H9 (cell line): ENCODE measurements at regions not wholly inside any gene's neighbourhood (a gene's known extent, or its start where the extent isn't known, plus 50 kb on each side); places are given as distances from the start of the nearest gene placed in this dataset.

Experiments used
- DNase-seq: peaks from one replicate; pipeline ENCODE4 v3.0.0-alpha.2; 2017
- H2AFZ ChIP-seq: one replicate; pipeline ENCODE4 v1.6.1; 2013; ENCODE audit warnings: mild to moderate bottlenecking, low read length, control low read depth, moderate library complexity
- H2AK5ac ChIP-seq: 2 replicates; pipeline ENCODE4 v1.6.1; 2013; ENCODE audit warnings: low read length, control low read depth, mixed read lengths; ENCODE audit not compliant: insufficient read length
- H2BK120ac ChIP-seq: one replicate; pipeline ENCODE4 v1.6.1; 2013; ENCODE audit warnings: low read depth, mild to moderate bottlenecking, low read length, control low read depth, inconsistent platforms; ENCODE audit not compliant: poor library complexity, severe bottlenecking
- H2BK12ac ChIP-seq: 2 replicates; pipeline ENCODE4 v1.6.1; 2013; ENCODE audit warnings: low read length, control low read depth, mixed read lengths, low read depth; ENCODE audit not compliant: insufficient read length
- H2BK15ac ChIP-seq: 2 replicates; pipeline ENCODE4 v1.6.1; 2013; ENCODE audit warnings: low read depth, low read length, control low read depth
- H2BK20ac ChIP-seq: one replicate; pipeline ENCODE4 v1.6.1; 2013; ENCODE audit warnings: low read depth, mild to moderate bottlenecking, low read length, control low read depth, inconsistent platforms; ENCODE audit not compliant: poor library complexity, severe bottlenecking
- H2BK5ac ChIP-seq: 2 replicates; pipeline ENCODE4 v1.6.1; 2013; ENCODE audit warnings: low read length, control low read depth, mixed read lengths; ENCODE audit not compliant: insufficient read length
- H3K14ac ChIP-seq: 2 replicates; pipeline ENCODE4 v1.6.1; 2013; ENCODE audit warnings: low read length, control low read depth; ENCODE audit not compliant: insufficient read depth
- H3K18ac ChIP-seq: 2 replicates; pipeline ENCODE4 v1.6.1; 2013; ENCODE audit warnings: low read depth, mild to moderate bottlenecking, mixed read lengths, low read length, control low read depth; ENCODE audit not compliant: insufficient read length
- H3K23ac ChIP-seq: 2 replicates; pipeline ENCODE4 v1.6.1; 2013; ENCODE audit warnings: low read length, control low read depth, mixed read lengths, low read depth; ENCODE audit not compliant: insufficient read length
- H3K23me2 ChIP-seq: 2 replicates; pipeline ENCODE4 v1.6.1; 2013; ENCODE audit warnings: low read depth, mild to moderate bottlenecking, mixed read lengths, low read length, control low read depth; ENCODE audit not compliant: insufficient read length, poor library complexity, severe bottlenecking
- H3K27ac ChIP-seq: 2 replicates; pipeline ENCODE4 v1.5.1; 2013; ENCODE audit warnings: low read length, control low read depth, mixed read lengths, low read depth; ENCODE audit not compliant: insufficient read length
- H3K27me3 ChIP-seq: 2 replicates; pipeline ENCODE4 v1.6.1; 2013; ENCODE audit warnings: low read length, control low read depth, inconsistent platforms; ENCODE audit not compliant: insufficient read depth
- H3K4ac ChIP-seq: 2 replicates; pipeline ENCODE4 v1.6.1; 2013; ENCODE audit warnings: low read depth, mild to moderate bottlenecking, control low read depth, inconsistent platforms, low read length, moderate library complexity
- H3K4me1 ChIP-seq: 2 replicates; pipeline ENCODE4 v1.6.1; 2013; ENCODE audit warnings: low read length, control low read depth, inconsistent platforms; ENCODE audit not compliant: insufficient read depth
- H3K4me2 ChIP-seq: 2 replicates; pipeline ENCODE4 v1.6.1; 2013; ENCODE audit warnings: low read length, control low read depth, mixed read lengths; ENCODE audit not compliant: insufficient read length, insufficient read depth
- H3K56ac ChIP-seq: 2 replicates; pipeline ENCODE4 v1.6.1; 2013; ENCODE audit warnings: low read depth, mild to moderate bottlenecking, mixed read lengths, low read length, control low read depth; ENCODE audit not compliant: insufficient read length
- H3K79me1 ChIP-seq: 2 replicates; pipeline ENCODE4 v1.6.1; 2013; ENCODE audit warnings: low read depth, mild to moderate bottlenecking, moderate library complexity, low read length, control low read depth, inconsistent platforms; ENCODE audit not compliant: insufficient read depth, poor library complexity, severe bottlenecking
- H3K79me2 ChIP-seq: 2 replicates; pipeline ENCODE4 v1.6.1; 2013; ENCODE audit warnings: low read length, control low read depth, inconsistent platforms; ENCODE audit not compliant: insufficient read depth
- H3K9ac ChIP-seq: 2 replicates; pipeline ENCODE4 v1.6.1; 2013; ENCODE audit warnings: low read length, control low read depth, mixed read lengths; ENCODE audit not compliant: insufficient read length; ENCODE audit errors: extremely low read depth
- H3K9me3 ChIP-seq: one replicate; pipeline ENCODE4 v1.6.1; 2013; ENCODE audit warnings: low read depth, low read length, inconsistent platforms; ENCODE audit not compliant: control insufficient read depth
- H3T11ph ChIP-seq: one replicate; pipeline ENCODE4 v1.6.1; 2013; ENCODE audit warnings: mild to moderate bottlenecking, low read length, control low read depth, inconsistent platforms
- H4K20me1 ChIP-seq: one replicate; pipeline ENCODE4 v1.6.1; 2013; ENCODE audit not compliant: control insufficient read depth, insufficient read length, insufficient read depth
- H4K5ac ChIP-seq: 2 replicates; pipeline ENCODE4 v1.6.1; 2013; ENCODE audit warnings: low read depth, mild to moderate bottlenecking, mixed read lengths, low read length, control low read depth; ENCODE audit not compliant: insufficient read length
- H4K8ac ChIP-seq: replicated peaks from 2 replicates; pipeline ENCODE4 v1.6.1; 2013; ENCODE audit warnings: low read length, control low read depth, mixed read lengths, low read depth; ENCODE audit not compliant: insufficient read length
- H4K91ac ChIP-seq: 2 replicates; pipeline ENCODE4 v1.6.1; 2013; ENCODE audit warnings: low read depth, mild to moderate bottlenecking, moderate library complexity, mixed read lengths, low read length, control low read depth; ENCODE audit not compliant: insufficient read length
- H3K27ac Mint-ChIP-seq, 3 experiments: 2 replicates in 2 of 3; 3 replicates in 1 of 3; pipeline ENCODE4 v1.8.0; 2020 to 2021; ENCODE audit warnings: mixed read lengths in 3 of 3, mild to moderate bottlenecking in 1 of 3, moderate library complexity in 1 of 3
- H3K27me3 Mint-ChIP-seq: 2 replicates; pipeline ENCODE4 v1.8.0; 2021; ENCODE audit warnings: low read depth, mild to moderate bottlenecking, moderate library complexity, mixed read lengths
- H3K36me3 Mint-ChIP-seq, 3 experiments: 2 replicates in 2 of 3; 3 replicates in 1 of 3; pipeline ENCODE4 v1.8.0; 2020 to 2021; ENCODE audit warnings: low read depth in 3 of 3, mixed read lengths in 3 of 3; ENCODE audit not compliant: insufficient read depth in 1 of 3
- H3K4me1 Mint-ChIP-seq, 2 experiments: 2 replicates each; pipeline ENCODE4 v1.8.0; 2020; ENCODE audit warnings: mixed read lengths in 2 of 2
- H3K4me3 Mint-ChIP-seq, 2 experiments: 2 replicates in 1 of 2; 3 replicates in 1 of 2; pipeline ENCODE4 v1.8.0; 2020 to 2021; ENCODE audit warnings: mild to moderate bottlenecking in 2 of 2, mixed read lengths in 2 of 2, moderate library complexity in 1 of 2
- H3K9me3 Mint-ChIP-seq, 2 experiments: 2 replicates in 1 of 2; 3 replicates in 1 of 2; pipeline ENCODE4 v1.8.0; 2020; ENCODE audit warnings: mild to moderate bottlenecking in 2 of 2, mixed read lengths in 2 of 2, moderate library complexity in 1 of 2
- CTCF ChIP-seq: fragments of 200-600 bp; sonication (generic); conservative IDR thresholded peaks from 3 replicates; pipeline ENCODE4 v1.8.0; 2021; ENCODE audit warnings: antibody characterized with exemption, mild to moderate bottlenecking
- WGBS: extraction: QIAGEN DNeasy Blood & Tissue Kit; methylation state at CpG from one replicate; pipeline ENCODE4 v1.1.7; 2013; ENCODE audit warnings: missing lambda C conversion rate, low lambda C conversion rate, mixed read lengths; ENCODE audit not compliant: insufficient read length; ENCODE audit errors: extremely low coverage; 5-methylcytosine and 5-hydroxymethylcytosine counted together

GRCh38 chr16:65855171-65856145, 511.0 kb upstream of the CDH5 start:
- Histone ChIP-seq H3K14ac (no peak overlapping the region), H3K18ac (no peak overlapping the region), H3T11ph (no peak overlapping the region), H4K5ac (no peak overlapping the region), H2AFZ (no peak overlapping the region), H3K4ac (no peak overlapping the region), H2BK12ac (no peak overlapping the region), H3K79me1 (no peaks in the 10 kb centered on the region), H4K8ac (no peak overlapping the region), H4K91ac (no peak overlapping the region), H3K9me3 (peaks cover 5% of the 10 kb centered on the region), H2AK5ac (no peak overlapping the region), H3K79me2 (no peaks in the 10 kb centered on the region), H2BK120ac (no peak overlapping the region), H3K4me2 (no peak overlapping the region), H4K20me1 (no peaks in the 10 kb centered on the region), H3K9ac (no peak overlapping the region), H3K4me1 (no peaks in the 10 kb centered on the region), H3K27me3 (no peaks in the 10 kb centered on the region), H2BK20ac (no peak overlapping the region), H3K56ac (no peak overlapping the region), H3K27ac (no peak overlapping the region), H2BK15ac (no peak overlapping the region), H2BK5ac (no peak overlapping the region), H3K23me2 (no peaks in the 10 kb centered on the region), H3K23ac (no peak overlapping the region)
- no CpG with 5 or more reads among the region's 11 CpGs for WGBS
- no peak for DNase-seq
- TF ChIP-seq CTCF: no peak
- Mint-ChIP-seq H3K9me3 (peaks cover 6 to 10% of the 10 kb centered on the region in 2 experiments; a peak in 4 of 5 replicates), H3K27me3 (no peaks in the 10 kb centered on the region; the same call in none of the 2 replicates), H3K4me1 (peaks cover 1 to 2% of the 10 kb centered on the region in 2 experiments; a peak in 2 of 4 replicates), H3K4me3 (no peak overlapping the region), H3K36me3 (peaks cover 0 to 5% (median 0%) of the 10 kb centered on the region in 3 experiments; a peak in 1 of 7 replicates), H3K27ac (no peak overlapping the region)
